ENCODE measurements at regions not wholly inside any gene's neighbourhood (a gene's known extent, or its start where the extent isn't known, plus 50 kb on each side); places are given as distances from the start of the nearest gene placed in this dataset.
"Not testable (repeated sequence)": the region's sequence is repeated elsewhere in the genome, so short reads cannot be mapped to it uniquely, and the experiment has no call there.

- DNase-seq, result no peak
These were observed 561.8 kb upstream of the LRRN3 start for GRCh38 chr7:110529175-110529574.

GRCh38 chr7:110531186-110531585, 559.7 kb upstream of the LRRN3 start:
- no peak for DNase-seq

GRCh38 chr7:110534241-110534931, 556.5 kb upstream of the LRRN3 start:
- DNase-seq, result no peak

DNA sequence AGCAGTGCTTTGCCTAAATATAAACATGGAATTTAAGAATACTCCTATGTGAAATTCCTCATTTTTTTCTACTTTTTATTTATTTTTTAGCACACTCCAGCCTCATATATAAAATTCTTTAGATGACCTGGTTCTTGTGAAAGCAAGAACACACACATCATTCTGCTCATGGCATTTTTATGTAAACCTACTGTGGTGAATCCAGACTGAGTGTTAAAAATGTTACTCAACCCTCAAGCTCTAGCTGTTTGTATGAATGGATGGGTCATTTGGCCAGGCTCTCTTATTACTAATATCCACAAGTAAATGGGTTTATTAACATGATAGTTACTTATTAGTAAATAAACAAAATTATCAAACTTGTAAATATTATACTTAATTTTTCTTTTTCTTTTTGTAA, 551.7 kb upstream of the LRRN3 start:
- DNase-seq, result no peak

DNA sequence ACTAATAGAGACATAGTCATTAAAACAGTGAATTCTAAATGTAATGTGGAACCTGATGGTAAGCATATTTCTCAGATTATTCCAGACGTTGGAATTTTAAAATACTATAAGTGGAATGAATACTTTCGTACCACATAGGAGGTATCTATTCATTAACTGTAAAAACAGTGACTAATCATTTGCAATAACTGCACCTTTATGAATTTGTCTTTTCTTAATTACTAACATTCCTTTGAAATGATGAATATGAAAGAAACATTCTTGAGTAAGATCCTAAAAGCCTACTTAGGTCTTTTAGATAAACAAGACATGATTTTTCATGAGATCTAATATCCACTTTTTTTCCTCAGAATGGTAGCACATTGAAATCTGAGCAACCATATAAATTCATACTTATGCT, 549.0 kb upstream of the LRRN3 start:
- no peak for DNase-seq

- no peak for DNase-seq
These were observed 546.7 kb upstream of the LRRN3 start for GRCh38 chr7:110544194-110544593.

- no peak for DNase-seq
These were observed 542.6 kb upstream of the LRRN3 start for GRCh38 chr7:110548372-110548771.

GRCh38 chr7:110557136-110557535, 533.8 kb upstream of the LRRN3 start:
- no peak for DNase-seq

GRCh38 chr7:110563286-110563685, 527.6 kb upstream of the LRRN3 start:
- not testable (repeated sequence) for DNase-seq

DNA sequence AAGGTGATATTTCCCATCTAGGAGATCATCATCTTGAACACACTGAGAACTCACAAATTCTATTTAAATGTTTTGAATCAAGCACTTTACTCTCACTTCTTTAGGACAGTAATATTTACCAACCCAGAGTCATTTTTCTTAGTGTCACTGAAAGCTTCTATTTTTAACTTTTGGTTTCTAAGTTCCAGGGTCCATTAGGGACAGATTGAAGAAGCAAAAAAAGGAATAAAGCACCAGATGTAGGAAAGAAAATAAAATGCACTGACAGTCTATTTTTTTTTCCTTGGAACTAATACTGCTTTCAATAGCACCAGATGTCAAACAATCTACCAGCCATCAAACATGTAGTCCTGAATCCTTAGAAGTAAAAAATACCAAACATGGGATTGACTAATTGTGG, 526.7 kb upstream of the LRRN3 start:
- DNase-seq, result no peak

- no peak for DNase-seq
These were observed 522.5 kb upstream of the LRRN3 start for GRCh38 chr7:110568388-110568787.

GRCh38 chr7:110568932-110569331, 522.0 kb upstream of the LRRN3 start:
- DNase-seq, result no peak

DNA sequence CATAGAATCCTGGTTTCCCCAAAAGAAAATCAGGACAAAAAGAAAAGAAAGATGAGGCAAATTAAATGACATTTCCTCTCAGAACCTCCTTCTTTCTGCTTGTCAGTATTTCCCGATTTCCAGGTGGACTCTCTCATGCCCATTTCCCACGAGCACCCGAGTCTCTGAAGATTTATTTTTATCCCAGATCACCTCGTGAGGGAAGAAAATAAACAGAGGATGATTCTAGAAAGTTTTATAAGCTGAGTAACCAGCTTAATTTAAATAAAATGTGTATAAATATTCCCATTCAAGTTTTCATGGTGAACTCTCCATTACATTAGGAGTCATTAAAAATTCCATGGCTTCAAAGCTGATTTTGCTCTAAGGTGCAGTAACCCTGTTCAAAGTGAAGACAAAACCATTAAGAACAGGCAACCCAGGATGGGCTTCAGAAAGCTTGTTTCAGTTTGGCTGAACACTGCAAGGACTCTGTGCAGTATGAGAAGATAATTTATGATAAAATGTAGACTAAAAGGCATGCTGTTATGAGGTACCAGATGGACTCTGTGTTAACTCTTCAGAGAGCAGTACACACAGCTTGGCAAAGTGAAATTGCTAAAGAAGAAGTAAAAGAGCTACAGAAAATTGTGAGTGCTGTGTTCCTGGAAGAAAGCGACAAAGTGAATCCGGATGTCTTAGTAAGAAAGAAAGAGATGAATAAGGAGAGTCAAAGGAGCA, 521.3 kb upstream of the LRRN3 start:
- DNase-seq, result no peak

GRCh38 chr7:110573862-110574528, 516.9 kb upstream of the LRRN3 start:
- DNase-seq, result no peak

GRCh38 chr7:110587294-110587693, 503.6 kb upstream of the LRRN3 start:
- no peak for DNase-seq

- peak; percentile 37 to 44 for DNase-seq
These were observed 500.5 kb upstream of the LRRN3 start for GRCh38 chr7:110590415-110590814.

DNA sequence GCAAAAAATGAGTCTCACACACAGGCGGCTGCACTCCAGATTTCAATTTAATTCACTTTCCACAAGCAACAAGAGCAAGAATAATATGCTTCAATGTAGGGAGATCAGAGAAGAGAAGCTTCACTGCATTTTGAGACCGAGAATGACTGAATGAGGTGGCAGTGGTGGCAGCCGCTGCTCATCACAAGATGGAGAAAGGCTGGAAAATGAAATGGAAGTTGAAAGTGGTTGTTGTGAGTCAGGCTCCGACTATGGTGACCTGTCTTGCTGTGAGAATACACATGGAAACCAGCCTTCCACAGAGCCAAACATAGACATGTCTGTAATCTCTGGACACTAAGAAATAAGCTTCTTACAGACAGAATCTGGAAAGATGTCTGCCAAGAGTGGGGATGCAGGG, 499.6 kb upstream of the LRRN3 start:
- no peak for DNase-seq

GRCh38 chr7:110592557-110592956, 498.4 kb upstream of the LRRN3 start:
- DNase-seq, result no peak

- DNase-seq, result no peak
These were observed 497.6 kb upstream of the LRRN3 start for GRCh38 chr7:110593355-110593754.

- DNase-seq, result peak; percentile 7 to 64
These were observed 495.2 kb upstream of the LRRN3 start for GRCh38 chr7:110595694-110596093.

- DNase-seq, result peak; percentile 20
These were observed 490.0 kb upstream of the LRRN3 start for GRCh38 chr7:110600956-110601355.

GRCh38 chr7:110601710-110602109, 489.2 kb upstream of the LRRN3 start:
- DNase-seq, result no peak

DNA sequence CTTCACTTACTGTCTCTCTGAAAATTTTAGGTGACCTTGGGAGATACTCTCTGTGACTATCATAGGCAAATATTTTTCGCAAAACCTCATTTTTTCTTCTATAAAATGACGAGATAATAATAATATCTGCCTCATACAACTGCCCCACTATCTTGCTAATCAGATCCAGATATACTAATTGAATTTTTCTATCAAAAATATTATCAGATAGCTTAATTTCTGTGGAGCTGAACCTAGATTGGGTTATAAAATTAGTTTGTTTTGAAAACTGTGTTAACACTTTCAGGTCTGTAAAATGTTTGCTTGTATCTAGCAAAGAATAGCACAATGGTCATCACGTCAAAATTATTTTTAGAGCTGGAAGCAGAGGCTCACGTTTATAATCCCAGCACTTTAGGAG, 486.7 kb upstream of the LRRN3 start:
- no peak for DNase-seq

GRCh38 chr7:110604885-110605284, 486.0 kb upstream of the LRRN3 start:
- peak; percentile 30 to 71 for DNase-seq
